Sigmoid colon (tissue), 6 donors: ENCODE measurements at regions not wholly inside any gene's neighbourhood (a gene's known extent, or its start where the extent isn't known, plus 50 kb on each side); places are given as distances from the start of the nearest gene placed in this dataset.

Experiments
- DNase-seq: peaks from one replicate; pipeline ENCODE4 v3.0.0-alpha.2; 2019
- H3K27ac ChIP-seq, 4 donors: fragments of 200-600 bp; sonication (generic); one replicate each; pipeline ENCODE4 v1.5.1; 2016 to 2019; ENCODE audit warnings: mild to moderate bottlenecking in 1 of 4
- H3K27me3 ChIP-seq, 3 donors: fragments of 200-600 bp; sonication (generic); one replicate each; pipeline ENCODE4 v1.5.1; 2019; ENCODE audit warnings: mild to moderate bottlenecking in 1 of 3
- H3K36me3 ChIP-seq, 4 donors: fragments of 200-600 bp; sonication (generic); one replicate each; pipeline ENCODE4 v1.5.1; 2016 to 2019
- H3K4me1 ChIP-seq, 4 donors: fragments of 200-600 bp; sonication (generic); one replicate each; pipeline ENCODE4 v1.5.1; 2017 to 2019
- H3K4me3 ChIP-seq, 4 donors: fragments of 200-600 bp; sonication (generic); one replicate each; pipeline ENCODE4 v1.5.1; 2017 to 2019; ENCODE audit warnings: mild to moderate bottlenecking in 2 of 4, moderate library complexity in 1 of 4
- H3K9me3 ChIP-seq, 4 donors: fragments of 200-600 bp in 3 of 4; sonication (generic) in 3 of 4; one replicate each; pipeline versions ENCODE4 v1.5.1 to v1.6.1; 2013 to 2019
- CTCF ChIP-seq, 4 experiments: fragments of 450-650 bp in 3 of 4; fragments of 200-600 bp in 1 of 4; IDR thresholded peaks; one replicate each; pipeline ENCODE4 v1.5.1; 2016 to 2019; ENCODE audit warnings: antibody characterized with exemption in 4 of 4, mild to moderate bottlenecking in 3 of 4, moderate library complexity in 2 of 4
- EP300 ChIP-seq, 4 donors: sonication (generic); formaldehyde crosslinking; IDR thresholded peaks; one replicate each; pipeline ENCODE4 v1.6.1; 2017; ENCODE audit warnings: antibody characterized with exemption in 4 of 4
- POLR2A ChIP-seq, 2 donors: fragments of 450-650 bp; IDR thresholded peaks; one replicate each; pipeline ENCODE4 v1.6.1; 2016; ENCODE audit warnings: antibody characterized with exemption in 2 of 2, mild to moderate bottlenecking in 2 of 2, moderate library complexity in 2 of 2
- POLR2AphosphoS5 ChIP-seq, 4 donors: sonication (generic); formaldehyde crosslinking; IDR thresholded peaks; one replicate each; pipeline ENCODE4 v1.6.1; 2017; ENCODE audit warnings: antibody characterized with exemption in 4 of 4
- WGBS, 2 donors: extraction: QIAGEN DNeasy Blood & Tissue Kit; methylation state at CpG; one replicate each; pipeline ENCODE4 v1.1.7; 2013; 5-methylcytosine and 5-hydroxymethylcytosine counted together
- intact Hi-C: fragments of 100-400 bp; cut with DNase I; formaldehyde crosslinking; loops from one replicate; pipeline ENCODE4 v1.15.1; 2023
- donor health status: healthy with polysubstance abuse.
- donor health status: healthy.

DNA sequence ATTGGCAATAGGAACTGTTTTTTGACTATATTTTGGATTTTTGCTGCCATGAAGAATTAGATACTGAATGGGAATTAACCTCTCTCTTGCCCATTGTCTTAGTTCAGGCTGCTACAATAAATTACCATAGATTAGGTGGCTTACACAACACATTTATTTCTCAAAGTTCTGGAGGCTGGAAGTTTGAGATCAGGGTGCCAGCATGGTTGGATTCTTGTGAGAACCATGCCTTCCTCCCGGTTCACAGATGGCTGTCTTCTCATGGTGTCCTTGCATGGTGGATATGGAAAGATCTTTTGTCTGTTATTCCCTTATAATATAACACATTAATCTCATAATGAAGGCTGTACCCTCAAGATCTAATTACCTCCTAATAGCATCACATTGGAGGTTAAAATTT lies 836.4 kb downstream of the SLC4A3 start:
- Histone ChIP-seq H3K4me3 (no peak overlapping the region), H3K9me3 (no peaks in the 10 kb centered on the region), H3K27ac (no peak overlapping the region), H3K4me1 (no peaks in the 10 kb centered on the region), H3K27me3 (no peaks in the 10 kb centered on the region), H3K36me3 (no peaks in the 10 kb centered on the region)
- 83 to 90% methylated on average over 1 of the region's 1 CpG for WGBS, 2 donors
- intact Hi-C loops = no loop called here
- TF ChIP-seq POLR2A (IDR thresholded peaks at IDR 0.05) = no peak
- TF ChIP-seq EP300 (IDR thresholded peaks at IDR 0.05) = no peak
- no peak for TF ChIP-seq POLR2AphosphoS5 (IDR thresholded peaks at IDR 0.05)
- no peak for TF ChIP-seq CTCF (IDR thresholded peaks at IDR 0.05)
- DNase-seq = no peak

DNA sequence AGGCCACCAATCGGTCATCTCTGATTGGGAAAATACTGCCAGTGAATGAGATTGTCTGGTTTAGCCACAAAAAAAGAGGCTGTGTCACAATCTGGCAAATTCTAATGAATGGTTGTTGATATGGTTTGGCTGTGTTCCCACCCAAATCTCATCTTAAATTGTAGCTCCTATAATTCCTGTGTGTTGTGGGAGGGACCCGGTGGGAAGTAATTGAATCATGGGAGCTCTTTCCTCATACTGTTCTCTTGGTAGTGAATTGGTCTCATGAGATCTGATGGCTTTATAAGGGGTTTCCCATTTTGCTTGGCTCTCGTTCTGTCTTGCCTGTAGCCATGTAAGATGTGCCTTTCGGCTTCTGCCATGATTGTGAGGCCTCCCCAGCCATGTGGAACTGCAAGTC lies 838.3 kb downstream of the SLC4A3 start:
- intact Hi-C loops = no loop called here

GRCh38 chr2:220466251-220466691 lies 838.8 kb downstream of the SLC4A3 start:
- no peak for DNase-seq
- Histone ChIP-seq H3K27me3 (no peaks in the 10 kb centered on the region), H3K4me3 (no peak overlapping the region), H3K27ac (no peak overlapping the region), H3K36me3 (no peaks in the 10 kb centered on the region), H3K9me3 (no peaks in the 10 kb centered on the region), H3K4me1 (no peaks in the 10 kb centered on the region)
- WGBS, 2 donors = 25 to 38% methylated on average over 2 of the region's 2 CpGs
- TF ChIP-seq POLR2A (IDR thresholded peaks at IDR 0.05) = no peak
- intact Hi-C loops = no loop called here

More for the DNA sequence above, 838.3 kb downstream of the SLC4A3 start:
- Histone ChIP-seq H3K36me3 (no peaks in the 10 kb centered on the region), H3K4me1 (no peaks in the 10 kb centered on the region), H3K27ac (no peak overlapping the region), H3K4me3 (no peak overlapping the region), H3K27me3 (no peaks in the 10 kb centered on the region), H3K9me3 (no peaks in the 10 kb centered on the region)
- WGBS, 2 donors = 80 to 85% methylated on average over 4 of the region's 4 CpGs
- no peak for DNase-seq
- TF ChIP-seq CTCF (IDR thresholded peaks at IDR 0.05) = no peak
- no peak for TF ChIP-seq POLR2A (IDR thresholded peaks at IDR 0.05)
- no peak for TF ChIP-seq POLR2AphosphoS5 (IDR thresholded peaks at IDR 0.05)
- TF ChIP-seq EP300 (IDR thresholded peaks at IDR 0.05) = no peak

DNA sequence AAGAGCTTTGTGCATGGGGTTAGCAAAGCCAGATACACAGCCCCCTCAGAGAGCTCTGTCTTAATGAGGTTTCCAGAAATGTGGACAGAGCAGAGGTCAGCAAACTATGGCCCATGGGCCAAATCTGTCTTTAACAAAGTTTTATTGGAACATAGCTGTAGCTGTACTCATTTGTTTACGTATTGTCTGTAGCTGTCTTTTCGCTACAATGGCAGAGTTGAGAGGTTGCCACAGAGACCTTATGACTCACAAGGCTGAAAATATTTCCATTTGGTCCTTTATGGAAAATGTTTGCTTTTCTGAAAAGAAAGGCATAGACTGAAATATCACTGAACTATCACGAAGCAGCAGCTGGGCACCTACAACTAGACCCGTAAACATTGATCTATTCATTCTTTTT lies 841.8 kb downstream of the SLC4A3 start:
- H3K27me3 ChIP-seq = no peaks in the 10 kb centered on the region
- no peak overlapping the region for H3K4me3 ChIP-seq
- 70 to 75% methylated on average over 4 of the region's 4 CpGs for WGBS, 2 donors
- no peaks in the 10 kb centered on the region for H3K9me3 ChIP-seq
- TF ChIP-seq POLR2AphosphoS5 (IDR thresholded peaks at IDR 0.05) = no peak
- no peak for TF ChIP-seq POLR2A (IDR thresholded peaks at IDR 0.05)
- TF ChIP-seq CTCF (IDR thresholded peaks at IDR 0.05) = no peak
- TF ChIP-seq EP300 (IDR thresholded peaks at IDR 0.05) = no peak
- no peaks in the 10 kb centered on the region for H3K36me3 ChIP-seq
- H3K27ac ChIP-seq = no peak overlapping the region
- DNase-seq = no peak
- H3K4me1 ChIP-seq = no peaks in the 10 kb centered on the region
- intact Hi-C loops = no loop called here

DNA sequence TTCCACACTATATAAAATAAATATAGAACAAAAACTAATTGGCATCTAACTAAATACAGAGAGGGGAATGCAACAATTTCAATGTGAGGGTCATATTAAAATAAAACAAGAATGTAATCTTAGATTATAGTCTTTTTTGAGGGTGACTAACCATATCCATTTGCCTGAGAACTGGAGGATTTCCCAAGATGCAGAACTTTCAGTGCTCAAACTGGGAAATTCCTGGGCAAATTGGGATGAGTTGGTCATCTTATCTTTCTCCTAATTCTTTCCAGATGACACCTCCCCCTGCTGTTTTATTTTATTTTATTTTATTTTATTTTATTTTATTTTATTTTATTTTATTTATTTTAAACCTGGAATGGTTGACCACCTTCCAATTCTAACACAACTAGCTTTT lies 846.2 kb downstream of the SLC4A3 start:
- Histone ChIP-seq H3K9me3 (no peaks in the 10 kb centered on the region), H3K4me3 (no peak overlapping the region), H3K4me1 (no peaks in the 10 kb centered on the region), H3K27ac (no peak overlapping the region), H3K27me3 (no peaks in the 10 kb centered on the region), H3K36me3 (no peaks in the 10 kb centered on the region)
- no peak for DNase-seq
- intact Hi-C loops = no loop called here
- TF ChIP-seq POLR2A (IDR thresholded peaks at IDR 0.05) (no peak), POLR2AphosphoS5 (IDR thresholded peaks at IDR 0.05) (no peak), EP300 (IDR thresholded peaks at IDR 0.05) (no peak), CTCF (IDR thresholded peaks at IDR 0.05) (no peak)
